Gastroesophageal sphincter (tissue), 4 donors: ENCODE measurements at regions not wholly inside any gene's neighbourhood (a gene's known extent, or its start where the extent isn't known, plus 50 kb on each side); places are given as distances from the start of the nearest gene placed in this dataset.

Experiments used
- ATAC-seq: fragments of 150-250 bp; one replicate; pipeline ENCODE4 v1.9.1; 2016; ENCODE audit warnings: mild to moderate bottlenecking, moderate library complexity
- H3K27ac ChIP-seq, 4 donors: fragments of 200-600 bp; sonication (generic) in 3 of 4; 1 replicate in 3 of 4; 2 replicates in 1 of 4; pipeline ENCODE4 v1.5.1; 2016 to 2019
- H3K27me3 ChIP-seq: fragments of 200-600 bp; sonication (generic); one replicate; pipeline ENCODE4 v1.5.1; 2019
- H3K36me3 ChIP-seq, 2 donors: fragments of 200-600 bp; sonication (generic); one replicate each; pipeline ENCODE4 v1.5.1; 2019; ENCODE audit warnings: control low read depth in 1 of 2
- H3K4me1 ChIP-seq, 3 donors: fragments of 200-600 bp; sonication (generic); 1 replicate in 2 of 3; 2 replicates in 1 of 3; pipeline ENCODE4 v1.5.1; 2016 to 2019; ENCODE audit warnings: control low read depth in 2 of 3
- H3K4me3 ChIP-seq, 2 donors: fragments of 200-600 bp; sonication (generic); one replicate each; pipeline ENCODE4 v1.5.1; 2019; ENCODE audit warnings: mild to moderate bottlenecking in 1 of 2, moderate library complexity in 1 of 2
- H3K9me3 ChIP-seq, 3 donors: fragments of 200-600 bp; sonication (generic); one replicate each; pipeline ENCODE4 v1.5.1; 2017 to 2019; ENCODE audit warnings: control low read depth in 2 of 3
- EP300 ChIP-seq: sonication (generic); formaldehyde crosslinking; IDR thresholded peaks from one replicate; pipeline ENCODE4 v1.6.1; 2017; ENCODE audit warnings: antibody characterized with exemption, mild to moderate bottlenecking
- POLR2A ChIP-seq, 2 donors: fragments of 450-650 bp; IDR thresholded peaks; one replicate each; pipeline ENCODE4 v1.6.1; 2017; ENCODE audit warnings: antibody characterized with exemption in 2 of 2, mild to moderate bottlenecking in 2 of 2, moderate library complexity in 1 of 2
- POLR2AphosphoS5 ChIP-seq: sonication (generic); formaldehyde crosslinking; IDR thresholded peaks from one replicate; pipeline ENCODE4 v1.6.1; 2017; ENCODE audit warnings: antibody characterized with exemption
- WGBS, 2 donors: methylation state at CpG; one replicate each; pipeline ENCODE4 v1.1.5; 2018; ENCODE audit warnings: low coverage in 1 of 2; 5-methylcytosine and 5-hydroxymethylcytosine counted together
- TF ChIP-seq, protein P1 (sequence below), 4 experiments: fragments of 200-600 bp in 2 of 4; fragments of 450-650 bp in 2 of 4; sonication (generic) in 1 of 4; IDR thresholded peaks; one replicate each; pipeline ENCODE4 v1.5.1; 2017 to 2019; ENCODE audit warnings: antibody characterized with exemption in 4 of 4, mild to moderate bottlenecking in 2 of 4, moderate library complexity in 2 of 4

DNA sequence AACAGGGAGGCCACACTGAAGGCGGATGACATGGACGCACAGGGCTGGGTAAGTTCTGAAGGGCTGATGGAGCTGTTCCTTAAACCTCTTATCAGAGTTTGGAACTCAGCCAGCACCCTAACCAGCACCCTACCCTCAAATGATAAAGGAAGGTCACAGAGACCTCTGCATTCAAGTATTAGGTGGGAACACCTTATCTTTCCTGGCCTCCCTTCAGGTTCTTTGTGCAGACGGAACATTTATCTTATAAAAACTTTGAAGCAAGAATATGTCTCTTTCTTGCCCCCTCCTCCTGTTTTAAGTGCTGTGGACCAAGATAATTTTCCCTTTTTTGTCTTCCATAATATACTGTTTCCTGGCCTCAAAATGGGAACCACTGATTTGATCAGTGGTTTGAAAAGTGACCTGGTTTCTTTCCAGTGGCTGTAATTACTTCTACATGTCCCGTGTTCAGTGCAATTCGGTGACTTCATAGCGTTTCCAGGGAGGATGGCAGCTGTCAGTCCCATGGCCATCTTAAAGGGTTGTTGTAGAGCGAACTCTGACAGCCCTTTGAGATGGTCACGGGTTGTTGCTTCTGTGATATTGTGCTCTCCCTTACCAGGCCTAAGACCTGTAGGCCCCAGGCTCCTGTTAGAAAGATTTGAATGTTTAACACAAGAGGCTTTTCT is 213.2 kb upstream of the MYLIP start:
- Histone ChIP-seq H3K36me3 (no peaks in the 10 kb centered on the region), H3K27me3 (no peaks in the 10 kb centered on the region), H3K4me1 (no peaks in the 10 kb centered on the region), H3K4me3 (no peak overlapping the region), H3K9me3 (no peaks in the 10 kb centered on the region), H3K27ac (no peak overlapping the region)
- no peak for TF ChIP-seq POLR2AphosphoS5
- WGBS, 2 donors, result 90 to 97% methylated on average over 4 to 5 of the region's 8 CpGs
- ATAC-seq, result no peak

DNA sequence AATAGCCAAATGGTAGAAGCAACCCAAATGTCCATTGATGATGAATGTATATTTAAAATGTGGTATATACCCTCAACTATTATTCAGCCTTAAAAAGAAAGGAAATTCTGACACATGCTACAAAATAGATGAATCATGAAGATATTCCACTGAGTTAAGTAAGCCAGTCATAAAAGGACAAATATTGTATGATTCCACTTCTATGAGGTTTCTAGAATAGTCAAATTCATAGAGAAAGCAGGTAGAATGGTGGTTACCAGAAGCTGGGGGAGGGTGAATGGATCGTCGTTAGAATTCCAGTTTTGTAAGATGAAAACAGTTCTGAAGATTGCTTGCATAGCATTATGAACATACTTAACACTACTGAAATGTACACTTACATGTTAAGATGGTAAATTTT is 214.3 kb upstream of the MYLIP start:
- Histone ChIP-seq H3K9me3 (no peaks in the 10 kb centered on the region), H3K27ac (no peak overlapping the region), H3K27me3 (no peaks in the 10 kb centered on the region), H3K36me3 (no peaks in the 10 kb centered on the region), H3K4me3 (no peak overlapping the region), H3K4me1 (no peaks in the 10 kb centered on the region)
- TF ChIP-seq POLR2AphosphoS5 (no peak), EP300 (no peak), POLR2A (IDR thresholded peaks at IDR 0.05) (no peak)
- TF ChIP-seq, protein P1, sequence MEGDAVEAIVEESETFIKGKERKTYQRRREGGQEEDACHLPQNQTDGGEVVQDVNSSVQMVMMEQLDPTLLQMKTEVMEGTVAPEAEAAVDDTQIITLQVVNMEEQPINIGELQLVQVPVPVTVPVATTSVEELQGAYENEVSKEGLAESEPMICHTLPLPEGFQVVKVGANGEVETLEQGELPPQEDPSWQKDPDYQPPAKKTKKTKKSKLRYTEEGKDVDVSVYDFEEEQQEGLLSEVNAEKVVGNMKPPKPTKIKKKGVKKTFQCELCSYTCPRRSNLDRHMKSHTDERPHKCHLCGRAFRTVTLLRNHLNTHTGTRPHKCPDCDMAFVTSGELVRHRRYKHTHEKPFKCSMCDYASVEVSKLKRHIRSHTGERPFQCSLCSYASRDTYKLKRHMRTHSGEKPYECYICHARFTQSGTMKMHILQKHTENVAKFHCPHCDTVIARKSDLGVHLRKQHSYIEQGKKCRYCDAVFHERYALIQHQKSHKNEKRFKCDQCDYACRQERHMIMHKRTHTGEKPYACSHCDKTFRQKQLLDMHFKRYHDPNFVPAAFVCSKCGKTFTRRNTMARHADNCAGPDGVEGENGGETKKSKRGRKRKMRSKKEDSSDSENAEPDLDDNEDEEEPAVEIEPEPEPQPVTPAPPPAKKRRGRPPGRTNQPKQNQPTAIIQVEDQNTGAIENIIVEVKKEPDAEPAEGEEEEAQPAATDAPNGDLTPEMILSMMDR (IDR thresholded peaks at IDR 0.05), result no peak
- WGBS, 2 donors, result 87 to 93% methylated on average over 2 of the region's 2 CpGs
- no peak for ATAC-seq

DNA sequence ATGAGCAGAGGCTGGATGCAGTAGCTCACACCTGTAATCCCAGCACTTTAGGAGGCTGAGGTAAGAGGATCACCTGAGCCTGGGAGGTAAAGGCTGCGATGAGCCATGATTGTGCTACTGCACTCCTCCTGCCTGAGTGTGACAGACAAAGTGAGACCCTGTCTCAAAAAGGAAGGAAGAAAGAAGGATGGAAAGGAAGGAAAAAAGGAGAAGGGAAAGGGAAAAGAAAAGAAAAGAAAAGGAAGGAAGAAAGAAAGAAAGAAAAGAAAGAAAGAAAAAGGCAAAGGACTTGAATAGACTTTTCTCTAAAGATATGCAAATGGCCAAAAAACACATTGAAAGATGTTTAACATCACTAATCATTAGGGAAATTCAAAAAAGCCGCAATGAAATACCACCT is 215.3 kb upstream of the MYLIP start:
- no peak for ATAC-seq
- Histone ChIP-seq H3K27me3 (no peaks in the 10 kb centered on the region), H3K4me3 (no peak overlapping the region), H3K27ac (no peak overlapping the region), H3K9me3 (no peaks in the 10 kb centered on the region), H3K4me1 (no peaks in the 10 kb centered on the region), H3K36me3 (no peaks in the 10 kb centered on the region)
- TF ChIP-seq, protein P1 (IDR thresholded peaks at IDR 0.05), result no peak
- TF ChIP-seq POLR2A (IDR thresholded peaks at IDR 0.05) (no peak), POLR2AphosphoS5 (no peak), EP300 (no peak)
- 100% methylated on average over 2 of the region's 2 CpGs for WGBS, 2 donors

DNA sequence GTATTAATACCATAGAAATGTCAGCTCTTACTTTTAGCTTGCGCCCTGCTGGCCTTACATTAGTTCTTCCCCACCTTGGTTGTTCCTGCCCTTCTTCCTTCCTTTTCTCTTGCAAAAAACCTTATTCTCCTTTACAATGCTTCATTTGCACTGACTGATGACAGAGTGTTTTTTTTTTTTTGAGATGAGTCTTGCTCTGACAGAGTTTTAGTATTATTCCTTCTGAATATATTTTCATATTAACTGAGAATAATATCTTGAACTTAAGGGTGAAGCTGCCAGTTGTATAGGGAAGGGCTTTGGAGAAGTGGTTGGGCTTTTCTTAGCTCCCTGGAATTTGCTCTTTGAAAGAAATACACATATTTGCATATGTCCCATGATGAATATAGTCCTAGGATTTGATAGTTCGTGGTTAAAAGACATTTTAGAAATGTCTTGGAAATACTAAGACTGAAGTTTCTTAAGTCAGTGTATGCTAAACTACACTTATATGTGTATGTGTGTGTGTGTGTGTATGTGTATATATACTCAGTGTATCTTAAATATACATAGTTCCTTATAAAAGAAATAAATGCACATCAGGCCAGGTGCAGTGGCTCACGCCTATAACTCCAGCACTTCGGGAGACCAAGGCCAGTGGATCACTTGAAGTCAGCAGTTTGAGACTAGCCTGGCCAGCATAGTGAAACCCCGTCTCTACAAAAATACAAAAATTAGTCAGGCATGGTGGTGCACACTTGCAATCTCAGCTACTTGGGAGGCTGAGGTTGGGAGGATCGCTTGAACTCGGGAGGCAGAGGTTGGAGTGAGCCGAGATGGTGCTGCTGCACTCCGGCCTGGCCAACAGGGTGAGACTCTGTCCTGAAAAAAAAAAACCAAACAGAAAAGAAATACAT is 216.1 kb upstream of the MYLIP start:
- WGBS, 2 donors, result 86 to 93% methylated on average over 5 to 9 of the region's 9 CpGs
- TF ChIP-seq, protein P1 (IDR thresholded peaks at IDR 0.05), result no peak
- no peak for TF ChIP-seq POLR2AphosphoS5
- no peak for TF ChIP-seq POLR2A (IDR thresholded peaks at IDR 0.05)
- no peak for TF ChIP-seq EP300
- no peak overlapping the region for H3K4me3 ChIP-seq
- H3K4me1 ChIP-seq, result no peaks in the 10 kb centered on the region
- no peaks in the 10 kb centered on the region for H3K9me3 ChIP-seq
- no peaks in the 10 kb centered on the region for H3K27me3 ChIP-seq
- ATAC-seq, result no peak
- no peak overlapping the region for H3K27ac ChIP-seq
- H3K36me3 ChIP-seq, result no peaks in the 10 kb centered on the region

DNA sequence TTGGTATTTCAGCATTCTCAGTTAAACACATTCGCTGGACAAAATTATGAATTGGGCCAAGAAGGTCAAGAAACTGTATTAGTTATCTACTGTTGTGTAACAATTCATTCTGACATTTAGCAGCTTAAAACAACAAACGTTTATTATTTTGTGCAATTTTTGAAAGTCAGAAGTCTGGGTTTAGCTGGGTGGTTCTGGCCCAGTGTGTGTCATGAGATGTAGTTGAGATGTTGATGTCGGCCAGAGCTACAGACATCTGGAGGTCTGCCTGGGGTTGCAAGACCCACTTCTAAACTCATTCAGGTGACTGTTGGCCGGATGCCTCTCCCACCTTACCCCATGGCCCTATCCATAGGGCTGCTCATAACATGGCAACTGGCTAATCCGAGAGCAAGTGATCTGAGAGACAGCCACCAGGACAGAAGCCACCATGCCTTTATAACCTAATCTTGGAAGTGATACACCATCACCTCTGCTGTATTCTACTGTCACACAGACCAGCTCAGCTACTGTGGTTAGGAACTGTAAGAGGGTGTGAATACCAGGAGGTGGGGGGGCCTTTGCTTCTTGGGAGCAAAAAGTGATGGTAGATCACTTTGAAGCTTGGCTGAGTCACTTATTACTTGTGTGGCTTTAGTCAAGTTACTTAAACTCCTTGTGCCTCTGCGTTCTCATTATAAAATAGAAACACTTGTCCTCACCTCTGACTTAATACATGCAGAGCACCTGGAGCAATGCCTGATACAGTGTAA is 217.0 kb upstream of the MYLIP start:
- H3K27ac ChIP-seq, result no peak overlapping the region
- H3K27me3 ChIP-seq, result no peaks in the 10 kb centered on the region
- TF ChIP-seq POLR2AphosphoS5 (no peak), POLR2A (IDR thresholded peaks at IDR 0.05) (no peak), EP300 (no peak)
- TF ChIP-seq, protein P1 (IDR thresholded peaks at IDR 0.05), result no peak
- H3K4me3 ChIP-seq, result no peak overlapping the region
- 91% methylated on average over 5 to 6 of the region's 6 CpGs for WGBS, 2 donors
- no peaks in the 10 kb centered on the region for H3K9me3 ChIP-seq
- ATAC-seq, result no peak
- H3K4me1 ChIP-seq, result no peaks in the 10 kb centered on the region
- no peaks in the 10 kb centered on the region for H3K36me3 ChIP-seq
